H1 (cell line): ENCODE measurements at regions not wholly inside any gene's neighbourhood (a gene's known extent, or its start where the extent isn't known, plus 50 kb on each side); places are given as distances from the start of the nearest gene placed in this dataset.

Experiments
- CTCF ChIA-PET: fragments of 300-600 bp; sonication (Branson Sonifier 250); formaldehyde crosslinking; loops from one replicate; lab custom pipeline; 2021; ENCODE audit not compliant: partially characterized antibody; lab: Charles Lee
- POLR2A ChIA-PET: fragments of 300-600 bp; sonication (Branson Sonifier 250); formaldehyde crosslinking; loops from one replicate; lab custom pipeline; 2021; ENCODE audit warnings: inconsistent platforms; ENCODE audit not compliant: partially characterized antibody; lab: Charles Lee
- DNase-seq, 2 experiments: peaks; one replicate each; pipeline versions ENCODE4 v3.0.0 to v3.0.0-alpha.2; 2010 to 2022; ENCODE audit warnings: low spot score in 2 of 2, low read depth in 1 of 2, mixed read lengths in 1 of 2
- FAIRE-seq: peaks from 2 replicates; lab custom pipeline; 2011; peaks lifted over from hg19 to GRCh38; lab: Jason Lieb, UNC
- H2AFZ ChIP-seq: 2 replicates; pipeline ENCODE4 v1.8.1; 2012; ENCODE audit warnings: low read length, inconsistent platforms
- H2AK5ac ChIP-seq: 2 replicates; pipeline ENCODE4 v1.6.1; 2013; ENCODE audit warnings: low read depth, low read length
- H2BK120ac ChIP-seq: replicated peaks from 2 replicates; pipeline ENCODE3; 2013; ENCODE audit warnings: low read depth, low read length, inconsistent platforms
- H2BK12ac ChIP-seq: 2 replicates; pipeline ENCODE4 v1.6.1; 2013; ENCODE audit warnings: low read depth, low read length
- H2BK15ac ChIP-seq: 2 replicates; pipeline ENCODE4 v1.6.1; 2013; ENCODE audit warnings: low read length
- H2BK20ac ChIP-seq: 2 replicates; pipeline ENCODE4 v1.6.1; 2013; ENCODE audit warnings: low read length
- H2BK5ac ChIP-seq: 2 replicates; pipeline ENCODE4 v1.6.1; 2013; ENCODE audit warnings: low read depth, low read length
- H3K14ac ChIP-seq: 2 replicates; pipeline ENCODE4 v1.6.1; 2013; ENCODE audit warnings: inconsistent platforms; ENCODE audit not compliant: insufficient read length
- H3K18ac ChIP-seq: 2 replicates; pipeline ENCODE4 v1.6.1; 2013; ENCODE audit warnings: low read length; ENCODE audit errors: extremely low read depth
- H3K23ac ChIP-seq: 2 replicates; pipeline ENCODE4 v1.6.1; 2013; ENCODE audit warnings: inconsistent platforms; ENCODE audit not compliant: insufficient read length
- H3K23me2 ChIP-seq: 2 replicates; pipeline ENCODE4 v1.6.1; 2013; ENCODE audit warnings: low read depth, low read length
- H3K27ac ChIP-seq: 2 replicates; pipeline ENCODE4 v1.6.1; 2011; ENCODE audit warnings: low read depth, low read length, inconsistent platforms
- H3K27me3 ChIP-seq, 4 experiments: replicated peaks in 1 of 4; 1 replicate in 1 of 4; 2 replicates in 3 of 4; pipeline versions ENCODE4 v1.6.1 to v1.8.1; 2011 to 2013; ENCODE audit warnings: low read length in 3 of 4, mild to moderate bottlenecking in 3 of 4, inconsistent platforms in 2 of 4, mixed read lengths in 2 of 4, moderate library complexity in 1 of 4; ENCODE audit not compliant: control insufficient read depth in 3 of 4, insufficient read depth in 3 of 4; ENCODE audit errors: extremely low read depth in 1 of 4
- H3K36me3 ChIP-seq, 4 experiments: 2 replicates each; pipeline versions ENCODE4 v1.6.1 to v1.8.1; 2011 to 2013; ENCODE audit warnings: mild to moderate bottlenecking in 4 of 4, low read length in 3 of 4, moderate library complexity in 2 of 4, control low read depth in 1 of 4, inconsistent platforms in 1 of 4; ENCODE audit not compliant: insufficient read depth in 4 of 4, control insufficient read depth in 2 of 4
- H3K4ac ChIP-seq: replicated peaks from 2 replicates; pipeline ENCODE3; 2013; ENCODE audit warnings: low read length, low read depth, mixed read lengths, inconsistent platforms; ENCODE audit not compliant: insufficient read length
- H3K4me1 ChIP-seq, 4 experiments: replicated peaks in 1 of 4; 1 replicate in 1 of 4; 2 replicates in 3 of 4; pipeline versions ENCODE4 v1.6.1 to v1.8.1; 2011 to 2013; ENCODE audit warnings: low read length in 3 of 4, inconsistent platforms in 2 of 4, mixed read lengths in 1 of 4; ENCODE audit not compliant: insufficient read depth in 4 of 4, control insufficient read depth in 3 of 4
- H3K4me2 ChIP-seq, 2 experiments: 2 replicates each; pipeline versions ENCODE4 v1.6.1 to v1.8.1; 2011 to 2013; ENCODE audit warnings: low read depth in 2 of 2, low read length in 2 of 2, control low read depth in 1 of 2, inconsistent platforms in 1 of 2, mild to moderate bottlenecking in 1 of 2; ENCODE audit not compliant: insufficient read depth in 1 of 2
- H3K4me3 ChIP-seq, 4 experiments: fragments of 200-600, 300-600 bp in 1 of 4; sonication (generic), shearing (Covaris generic), sonication (Bioruptor Twin) in 1 of 4; 2 replicates each; pipeline versions ENCODE4 v1.5.1 to v1.8.1; 2011 to 2016; ENCODE audit warnings: low read length in 4 of 4, low read depth in 3 of 4, control low read depth in 2 of 4, inconsistent platforms in 2 of 4, mild to moderate bottlenecking in 2 of 4, mixed read lengths in 1 of 4, moderate library complexity in 1 of 4; ENCODE audit not compliant: insufficient read depth in 2 of 4; ENCODE audit errors: extremely low read depth in 1 of 4
- H3K56ac ChIP-seq: replicated peaks from 2 replicates; pipeline ENCODE3; 2013; ENCODE audit warnings: low read depth, mild to moderate bottlenecking, mixed read lengths, low read length, inconsistent platforms; ENCODE audit not compliant: insufficient read length
- H3K79me1 ChIP-seq: 2 replicates; pipeline ENCODE4 v1.6.1; 2013; ENCODE audit warnings: low read depth, low read length, control low read depth
- H3K79me2 ChIP-seq, 2 experiments: 2 replicates each; pipeline versions ENCODE4 v1.6.1 to v1.8.1; 2012 to 2013; ENCODE audit warnings: low read length in 2 of 2, mild to moderate bottlenecking in 2 of 2, inconsistent platforms in 1 of 2; ENCODE audit not compliant: insufficient read depth in 2 of 2, control insufficient read depth in 1 of 2
- H3K9ac ChIP-seq, 4 experiments: replicated peaks in 1 of 4; 1 replicate in 1 of 4; 2 replicates in 3 of 4; pipeline versions ENCODE4 v1.6.1 to v1.8.1; 2011 to 2013; ENCODE audit warnings: low read depth in 3 of 4, low read length in 3 of 4, control low read depth in 2 of 4, mild to moderate bottlenecking in 2 of 4, moderate library complexity in 2 of 4, inconsistent platforms in 1 of 4; ENCODE audit errors: extremely low read depth in 1 of 4
- H3K9me3 ChIP-seq, 2 experiments: 2 replicates each; pipeline versions ENCODE4 v1.6.1 to v1.8.1; 2012 to 2013; ENCODE audit warnings: mild to moderate bottlenecking in 2 of 2, moderate library complexity in 2 of 2, control low read depth in 1 of 2, inconsistent platforms in 1 of 2, low read depth in 1 of 2, low read length in 1 of 2, mixed read lengths in 1 of 2; ENCODE audit not compliant: insufficient read depth in 2 of 2
- H4K20me1 ChIP-seq, 2 experiments: replicated peaks in 1 of 2; 2 replicates each; pipeline versions ENCODE3 to v1.8.1; 2011 to 2013; ENCODE audit warnings: inconsistent platforms in 2 of 2, low read length in 2 of 2, mild to moderate bottlenecking in 1 of 2; ENCODE audit not compliant: insufficient read depth in 2 of 2, control insufficient read depth in 1 of 2
- H4K5ac ChIP-seq: 2 replicates; pipeline ENCODE4 v1.6.1; 2013; ENCODE audit warnings: low read length, low read depth, mixed read lengths, inconsistent platforms; ENCODE audit not compliant: insufficient read length
- H4K8ac ChIP-seq: 2 replicates; pipeline ENCODE4 v1.8.0; 2013; ENCODE audit warnings: mild to moderate bottlenecking, moderate library complexity, low read length, inconsistent platforms; ENCODE audit not compliant: insufficient read depth; ENCODE audit errors: extremely low read depth
- H4K91ac ChIP-seq: replicated peaks from 2 replicates; pipeline ENCODE3; 2013; ENCODE audit warnings: low read length, mixed read lengths, inconsistent platforms; ENCODE audit not compliant: insufficient read length
- CHD7 ChIP-seq: fragments of 300-600 bp; sonication (generic); IDR thresholded peaks from 2 replicates; pipeline ENCODE4 v1.7.1; 2012; ENCODE audit warnings: low read length, moderate library complexity, mild to moderate bottlenecking, inconsistent platforms; ENCODE audit not compliant: insufficient replicate concordance
- WGBS, 2 experiments: shearing (Covaris generic) in 1 of 2; methylation state at CpG; one replicate each; pipeline versions ENCODE4 v1.1.6 to v1.1.7; 2013 to 2015; ENCODE audit warnings: low lambda C conversion rate in 2 of 2, mixed read lengths in 2 of 2, inconsistent platforms in 1 of 2, low coverage in 1 of 2, missing lambda C conversion rate in 1 of 2; ENCODE audit not compliant: insufficient replicate concordance in 2 of 2, insufficient coverage in 1 of 2, insufficient read length in 1 of 2; ENCODE audit errors: extremely low coverage in 1 of 2, missing lambda C conversion rate in 1 of 2; 5-methylcytosine and 5-hydroxymethylcytosine counted together

- no peaks in the 10 kb centered on the region for H3K23me2 ChIP-seq
- H4K8ac ChIP-seq = no peak overlapping the region
- H4K5ac ChIP-seq = no peak overlapping the region
- ChIA-PET CTCF (interaction anchor here (0.8 to 2.8 kb wide), 20 partner anchors 9 to 378 kb away, joined by 3 to 14 read pairs (median 3); no protein-coding TSS in a partner anchor), POLR2A (no interaction called here)
- no peak overlapping the region for H3K56ac ChIP-seq
- H2BK5ac ChIP-seq = no peak overlapping the region
- no peaks in the 10 kb centered on the region for H3K9me3 ChIP-seq
- no peak overlapping the region for H3K27ac ChIP-seq
- H2BK120ac ChIP-seq = no peak overlapping the region
- H3K23ac ChIP-seq = no peak overlapping the region
- DNase-seq = no peak
- H2AFZ ChIP-seq = no peak overlapping the region
- H3K4me3 ChIP-seq = no peak overlapping the region
- H2AK5ac ChIP-seq = no peak overlapping the region
- no peak overlapping the region for H2BK20ac ChIP-seq
- no peaks in the 10 kb centered on the region for H3K79me2 ChIP-seq
- no peaks in the 10 kb centered on the region for H3K36me3 ChIP-seq
- H3K4ac ChIP-seq = no peak overlapping the region
- H4K20me1 ChIP-seq = no peaks in the 10 kb centered on the region
- no peak overlapping the region for H2BK12ac ChIP-seq
- H3K9ac ChIP-seq = no peak overlapping the region
- no peaks in the 10 kb centered on the region for H3K27me3 ChIP-seq
- WGBS, 2 experiments = 80% methylated on average over 2 of the region's 2 CpGs; no CpG with 5 or more reads in 1 of the 2 experiments
- no peaks in the 10 kb centered on the region for H3K79me1 ChIP-seq
- no peak overlapping the region for H2BK15ac ChIP-seq
- no peak overlapping the region for H4K91ac ChIP-seq
- no peaks in the 10 kb centered on the region for H3K4me1 ChIP-seq
- no peak overlapping the region for H3K14ac ChIP-seq
- H3K18ac ChIP-seq = no peak overlapping the region
- no peak for FAIRE-seq
- no peak overlapping the region for H3K4me2 ChIP-seq
- TF ChIP-seq CHD7 = no peak
Measured at GRCh38 chr12:58803908-58804307, 116.4 kb downstream of the LRIG3 start.
